GM12878 (cell line): ENCODE measurements at regions not wholly inside any gene's neighbourhood (a gene's known extent, or its start where the extent isn't known, plus 50 kb on each side); places are given as distances from the start of the nearest gene placed in this dataset.

ENCODE experiments used
- ATAC-seq: fragments of 200-7000 bp; cut with Tn5 transposase; 3 replicates; pipeline ENCODE4 v1.9.1; 2020; ENCODE audit warnings: mild to moderate bottlenecking, moderate library complexity
- BruUV-seq: library from RNA; stranded (reverse); fragments of 400-500 nt; replicated peaks from 2 replicates; lab custom pipeline; 2021; lab: Mats Ljungman, UMichigan
- CTCF ChIA-PET: fragments of 300-600 bp; sonication (Branson Sonifier 250); formaldehyde crosslinking; extraction: SDS; loops from one replicate; lab custom pipeline; 2021; ENCODE audit warnings: inconsistent platforms; lab: Yijun Ruan, JAX
- POLR2A ChIA-PET: fragments of 350-600 bp; formaldehyde crosslinking; extraction: SDS; loops from one replicate; lab custom pipeline; 2021; ENCODE audit warnings: inconsistent platforms; lab: Charles Lee
- RAD21 ChIA-PET: fragments of 300-600 bp; sonication (Branson Sonifier 250); formaldehyde crosslinking; loops from one replicate; lab custom pipeline; 2023; ENCODE audit warnings: antibody characterized with exemption; ENCODE audit not compliant: unreplicated experiment; lab: Charles Lee
- SMC1A ChIA-PET: fragments of 300-600 bp; sonication (Branson Sonifier 250); formaldehyde crosslinking; loops from one replicate; lab custom pipeline; 2023; ENCODE audit not compliant: unreplicated experiment, uncharacterized antibody; lab: Charles Lee
- DNase-seq: peaks from one replicate; pipeline ENCODE4 v3.0.0-alpha.2; 2011; ENCODE audit warnings: low read depth, low spot score
- FAIRE-seq: peaks from 3 replicates; lab custom pipeline; 2011; peaks lifted over from hg19 to GRCh38; lab: Jason Lieb, UNC
- H2AFZ ChIP-seq: 2 replicates; pipeline ENCODE4 v1.6.0; 2011; ENCODE audit warnings: low read depth, low read length, control low read depth; ENCODE audit not compliant: control insufficient read depth
- H3K27ac ChIP-seq: 2 replicates; pipeline ENCODE4 v1.5.1; 2011; ENCODE audit warnings: control low read depth; ENCODE audit not compliant: control insufficient read depth, insufficient read depth
- H3K27me3 ChIP-seq, 2 experiments: replicated peaks in 1 of 2; 2 replicates each; pipeline versions ENCODE4 v1.6.0 to v1.6.1; 2011; ENCODE audit warnings: low read length in 1 of 2; ENCODE audit not compliant: control insufficient read depth in 2 of 2, insufficient read depth in 2 of 2
- H3K36me3 ChIP-seq, 2 experiments: 2 replicates each; pipeline ENCODE4 v1.5.1; 2011; ENCODE audit warnings: low read length in 1 of 2; ENCODE audit not compliant: control insufficient read depth in 2 of 2, insufficient read depth in 2 of 2
- H3K4me1 ChIP-seq: 2 replicates; pipeline ENCODE4 v1.6.1; 2011; ENCODE audit warnings: mild to moderate bottlenecking, low read length, moderate library complexity, mixed read lengths; ENCODE audit not compliant: control insufficient read depth, insufficient read depth
- H3K4me2 ChIP-seq: 2 replicates; pipeline ENCODE4 v1.6.0; 2011; ENCODE audit warnings: control low read depth; ENCODE audit not compliant: control insufficient read depth, insufficient read depth
- H3K4me3 ChIP-seq: fragments of 200-600 bp; sonication (generic); 2 replicates; pipeline ENCODE4 v1.5.1; 2016
- H3K79me2 ChIP-seq: 2 replicates; pipeline ENCODE4 v1.6.0; 2011; ENCODE audit warnings: low read length; ENCODE audit not compliant: control insufficient read depth, insufficient read depth
- H3K9ac ChIP-seq: 2 replicates; pipeline ENCODE4 v1.8.0; 2011; ENCODE audit warnings: low read length, control low read depth, mixed read lengths; ENCODE audit not compliant: control insufficient read depth, insufficient read depth
- H3K9me3 ChIP-seq: replicated peaks from 3 replicates; pipeline ENCODE4 v1.5.1; 2011; ENCODE audit warnings: mild to moderate bottlenecking, low read length; ENCODE audit not compliant: control insufficient read depth, insufficient read depth
- H4K20me1 ChIP-seq: 2 replicates; pipeline ENCODE4 v1.6.0; 2011; ENCODE audit not compliant: control insufficient read depth, insufficient read depth
- BCL11A ChIP-seq: IDR thresholded peaks from 2 replicates; pipeline ENCODE4 v1.6.1; 2011; ENCODE audit warnings: low read depth, low read length
- BCLAF1 ChIP-seq: fragments of 450-650 bp; IDR thresholded peaks from 2 replicates; pipeline ENCODE4 v1.6.1; 2017; ENCODE audit warnings: antibody characterized with exemption, mild to moderate bottlenecking, moderate library complexity
- CTCF ChIP-seq, 3 experiments: IDR thresholded peaks in 2 of 3; conservative IDR thresholded peaks in 1 of 3; 2 replicates each; pipeline ENCODE4 v1.5.1; 2011; ENCODE audit warnings: low read depth in 3 of 3, low read length in 3 of 3, mild to moderate bottlenecking in 3 of 3, control low read depth in 2 of 3, moderate library complexity in 2 of 3, inconsistent platforms in 1 of 3, mixed read lengths in 1 of 3; ENCODE audit not compliant: control insufficient read depth in 2 of 3, insufficient read depth in 1 of 3; ENCODE audit errors: extremely low read depth in 1 of 3
- ETV6 ChIP-seq, 2 experiments: fragments of 450-650 bp in 1 of 2; IDR thresholded peaks in 1 of 2; conservative IDR thresholded peaks in 1 of 2; 2 replicates each; pipeline ENCODE4 v1.6.1; 2014; ENCODE audit warnings: antibody characterized with exemption in 1 of 2, borderline replicate concordance in 1 of 2, low read depth in 1 of 2, mild to moderate bottlenecking in 1 of 2, moderate library complexity in 1 of 2
- KDM1A ChIP-seq: fragments of 200-600 bp; sonication (generic); IDR thresholded peaks from 2 replicates; pipeline ENCODE4 v1.6.1; 2016; ENCODE audit warnings: borderline replicate concordance
- KLF5 ChIP-seq: fragments of 450-650 bp; IDR thresholded peaks from 2 replicates; pipeline ENCODE4 v1.6.1; 2014; ENCODE audit warnings: mild to moderate bottlenecking; ENCODE audit not compliant: partially characterized antibody
- LARP7 ChIP-seq: fragments of 450-650 bp; IDR thresholded peaks from 2 replicates; pipeline ENCODE4 v1.6.1; 2017; ENCODE audit warnings: mild to moderate bottlenecking
- REST ChIP-seq: IDR thresholded peaks from 2 replicates; pipeline ENCODE4 v1.6.1; 2012; ENCODE audit warnings: mild to moderate bottlenecking, low read depth, low read length
- RFX5 ChIP-seq: IDR thresholded peaks from 2 replicates; pipeline ENCODE4 v1.6.1; 2011; ENCODE audit warnings: low read depth, low read length, improper control_type of control experiment
- ZNF274 ChIP-seq: IDR thresholded peaks from one replicate; pipeline ENCODE4 v1.8.0; 2011; ENCODE audit not compliant: insufficient read length, insufficient read depth
- ZNF687 ChIP-seq: fragments of 450-650 bp; IDR thresholded peaks from 2 replicates; pipeline ENCODE4 v1.6.1; 2017; ENCODE audit warnings: mild to moderate bottlenecking, moderate library complexity
- WGBS: methylation state at CpG from one replicate; pipeline ENCODE4 v1.1.6; 2016; ENCODE audit warnings: low lambda C conversion rate; ENCODE audit not compliant: insufficient replicate concordance, insufficient coverage; ENCODE audit errors: missing lambda C conversion rate; 5-methylcytosine and 5-hydroxymethylcytosine counted together
- in situ Hi-C: fragments of 300-500 bp; cut with MboI; formaldehyde crosslinking; loops from 9 replicates; pipeline ENCODE4 v1.14.3; 2018; ENCODE audit warnings: mixed read lengths
- intact Hi-C: fragments of 100-400 bp; cut with micrococcal nuclease; formaldehyde crosslinking; loops from one replicate; pipeline ENCODE4 v1.14.2; 2022; ENCODE audit not compliant: unreplicated experiment

GRCh38 chr20:19926591-19926990 is 90.6 kb upstream of the NAA20 start:
- no peaks in the 10 kb centered on the region for H3K36me3 ChIP-seq
- no peaks in the 10 kb centered on the region for H3K9me3 ChIP-seq
- FAIRE-seq (no peak), DNase-seq (no peak), ATAC-seq (no peak)
- no peak overlapping the region for H3K4me2 ChIP-seq
- H2AFZ ChIP-seq: no peak overlapping the region
- no peaks in the 10 kb centered on the region for H3K27me3 ChIP-seq
- intact Hi-C loops (no loop called here), in situ Hi-C loops (no loop called here)
- 32% methylated on average over 4 of the region's 4 CpGs for WGBS
- ChIA-PET SMC1A (interaction anchor here (1.1 kb wide), 1 partner anchor 9 kb away, joined by 4 read pairs; no protein-coding TSS in a partner anchor), POLR2A (no interaction called here), CTCF (interaction anchor here (1.9 kb wide), 1 partner anchor 24 kb away, joined by 7 read pairs; no protein-coding TSS in a partner anchor), RAD21 (no interaction called here)
- no peaks in the 10 kb centered on the region for H4K20me1 ChIP-seq
- BruUV-seq: no TSS peak
- no peak overlapping the region for H3K9ac ChIP-seq
- no peaks in the 10 kb centered on the region for H3K79me2 ChIP-seq
- no peak overlapping the region for H3K27ac ChIP-seq
- TF ChIP-seq BCL11A (no peak), CTCF (IDR thresholded peaks at IDR 0.05 in 2 of 3, conservative IDR thresholded peaks at IDR 0.05 in 1 of 3; ENCODE audit: control insufficient read depth in 2 of 3, extremely low read depth in 1 of 3, insufficient read depth in 1 of 3, low read depth in 3 of 3, low read length in 3 of 3) (no peak), ETV6 (conservative IDR thresholded peaks at IDR 0.05 in 1 of 2, IDR thresholded peaks at IDR 0.05 in 1 of 2; ENCODE audit: borderline replicate concordance in 1 of 2, low read depth in 1 of 2) (no peak), BCLAF1 (no peak), LARP7 (no peak), RFX5 (no peak), KDM1A (no peak), ZNF274 (no peak), KLF5 (no peak), REST (no peak), ZNF687 (no peak)
- no peaks in the 10 kb centered on the region for H3K4me1 ChIP-seq
- no peak overlapping the region for H3K4me3 ChIP-seq
